ENCODE measurements at regions not wholly inside any gene's neighbourhood (a gene's known extent, or its start where the extent isn't known, plus 50 kb on each side); places are given as distances from the start of the nearest gene placed in this dataset.

- Histone ChIP-seq H2AFZ (ENCODE audit: low read depth, low read length, severe bottlenecking) (no peak overlapping the region), H3K79me2 (ENCODE audit: insufficient read depth, low read length) (no peaks in the 10 kb centered on the region), H3K27me3 (ENCODE audit: low read length) (no peaks in the 10 kb centered on the region), H3K9ac (ENCODE audit: low read length) (no peak overlapping the region), H4K20me1 (ENCODE audit: low read depth, low read length) (no peaks in the 10 kb centered on the region), H3K4me2 (ENCODE audit: low read depth, low read length, poor library complexity, severe bottlenecking) (no peak overlapping the region), H3K4me3 (ENCODE audit: insufficient read depth, low read length, poor library complexity, severe bottlenecking) (no peak overlapping the region), H3K27ac (ENCODE audit: low read depth, low read length) (no peak overlapping the region), H3K36me3 (ENCODE audit: low read length) (no peaks in the 10 kb centered on the region), H3K9me2 (replicated peaks; ENCODE audit: insufficient read depth, low read length) (no peaks in the 10 kb centered on the region), H3F3A (ENCODE audit: insufficient read depth) (no peaks in the 10 kb centered on the region), H3K9me3 (ENCODE audit: insufficient read depth, low read length) (no peaks in the 10 kb centered on the region)
- no peak for TF ChIP-seq EZH2phosphoT487 (conservative IDR thresholded peaks at IDR 0.05; ENCODE audit: low read length)
- TF ChIP-seq, protein P1, sequence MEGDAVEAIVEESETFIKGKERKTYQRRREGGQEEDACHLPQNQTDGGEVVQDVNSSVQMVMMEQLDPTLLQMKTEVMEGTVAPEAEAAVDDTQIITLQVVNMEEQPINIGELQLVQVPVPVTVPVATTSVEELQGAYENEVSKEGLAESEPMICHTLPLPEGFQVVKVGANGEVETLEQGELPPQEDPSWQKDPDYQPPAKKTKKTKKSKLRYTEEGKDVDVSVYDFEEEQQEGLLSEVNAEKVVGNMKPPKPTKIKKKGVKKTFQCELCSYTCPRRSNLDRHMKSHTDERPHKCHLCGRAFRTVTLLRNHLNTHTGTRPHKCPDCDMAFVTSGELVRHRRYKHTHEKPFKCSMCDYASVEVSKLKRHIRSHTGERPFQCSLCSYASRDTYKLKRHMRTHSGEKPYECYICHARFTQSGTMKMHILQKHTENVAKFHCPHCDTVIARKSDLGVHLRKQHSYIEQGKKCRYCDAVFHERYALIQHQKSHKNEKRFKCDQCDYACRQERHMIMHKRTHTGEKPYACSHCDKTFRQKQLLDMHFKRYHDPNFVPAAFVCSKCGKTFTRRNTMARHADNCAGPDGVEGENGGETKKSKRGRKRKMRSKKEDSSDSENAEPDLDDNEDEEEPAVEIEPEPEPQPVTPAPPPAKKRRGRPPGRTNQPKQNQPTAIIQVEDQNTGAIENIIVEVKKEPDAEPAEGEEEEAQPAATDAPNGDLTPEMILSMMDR (IDR thresholded peaks at IDR 0.05; ENCODE audit: insufficient read depth, low read length, poor library complexity, severe bottlenecking) = no peak
Observed at GRCh38 chr4:67126570-67126969, 418.7 kb downstream of the CENPC start.

DNA sequence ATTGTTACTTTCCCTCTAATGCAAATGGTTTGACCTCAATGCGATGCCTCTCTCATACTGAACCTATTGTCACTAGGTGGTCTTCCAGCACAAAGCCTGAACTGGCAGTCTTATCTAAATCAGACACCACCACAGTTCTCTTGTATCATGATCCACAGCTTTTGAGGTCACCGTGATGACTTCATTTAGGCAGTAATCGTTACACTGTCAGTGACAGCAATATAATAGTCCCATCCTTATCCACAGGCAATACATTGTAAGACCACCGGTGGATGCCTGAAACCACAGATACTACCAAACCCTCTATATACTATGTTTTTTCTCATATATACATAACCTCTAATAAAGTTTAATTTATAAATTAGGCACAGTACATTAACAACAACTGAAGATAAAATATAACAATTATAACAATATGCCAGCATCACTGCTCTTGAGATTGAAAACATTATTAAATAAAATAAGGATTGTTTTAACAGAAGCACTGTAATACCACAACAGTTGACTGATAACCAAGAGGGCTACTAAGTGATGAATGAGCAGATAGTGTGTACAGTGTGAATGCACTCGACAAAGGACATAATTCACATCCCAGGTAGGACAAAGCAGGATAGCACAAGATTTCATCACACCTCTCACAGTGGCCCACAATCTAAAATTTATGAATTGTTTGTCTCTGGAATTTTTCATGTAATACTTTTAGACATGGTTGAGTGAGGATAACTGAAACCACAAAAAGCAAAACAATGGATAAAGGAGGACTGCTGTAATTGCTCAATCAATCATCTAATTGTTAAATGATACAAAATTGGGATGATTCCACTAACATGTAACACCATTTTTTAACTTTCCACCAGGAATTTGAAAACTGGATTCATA, 419.4 kb downstream of the CENPC start:
- Histone ChIP-seq H4K20me1 (ENCODE audit: low read depth, low read length) (no peaks in the 10 kb centered on the region), H3K9ac (ENCODE audit: low read length) (no peak overlapping the region), H3K27me3 (ENCODE audit: low read length) (no peaks in the 10 kb centered on the region), H3K9me2 (replicated peaks; ENCODE audit: insufficient read depth, low read length) (no peaks in the 10 kb centered on the region), H3K27ac (ENCODE audit: low read depth, low read length) (no peak overlapping the region), H3K79me2 (ENCODE audit: insufficient read depth, low read length) (no peaks in the 10 kb centered on the region), H2AFZ (ENCODE audit: low read depth, low read length, severe bottlenecking) (no peak overlapping the region), H3K36me3 (ENCODE audit: low read length) (no peaks in the 10 kb centered on the region), H3K9me3 (ENCODE audit: insufficient read depth, low read length) (no peaks in the 10 kb centered on the region), H3K4me3 (ENCODE audit: insufficient read depth, low read length, poor library complexity, severe bottlenecking) (no peak overlapping the region), H3K4me2 (ENCODE audit: low read depth, low read length, poor library complexity, severe bottlenecking) (no peak overlapping the region), H3F3A (ENCODE audit: insufficient read depth) (no peaks in the 10 kb centered on the region)
- no peak for TF ChIP-seq EZH2phosphoT487 (conservative IDR thresholded peaks at IDR 0.05; ENCODE audit: low read length)
- TF ChIP-seq, protein P1 (IDR thresholded peaks at IDR 0.05; ENCODE audit: insufficient read depth, low read length, poor library complexity, severe bottlenecking) = no peak

GRCh38 chr4:67124716-67125115, 420.6 kb downstream of the CENPC start:
- H2AFZ ChIP-seq (ENCODE audit: low read depth, low read length, severe bottlenecking) = no peak overlapping the region
- no peaks in the 10 kb centered on the region for H3K79me2 ChIP-seq (ENCODE audit: insufficient read depth, low read length)
- no peaks in the 10 kb centered on the region for H3F3A ChIP-seq (ENCODE audit: insufficient read depth)
- H3K9me2 ChIP-seq (replicated peaks; ENCODE audit: insufficient read depth, low read length) = no peaks in the 10 kb centered on the region
- H3K9ac ChIP-seq (ENCODE audit: low read length) = no peak overlapping the region
- no peak overlapping the region for H3K4me3 ChIP-seq (ENCODE audit: insufficient read depth, low read length, poor library complexity, severe bottlenecking)
- H3K9me3 ChIP-seq (ENCODE audit: insufficient read depth, low read length) = no peaks in the 10 kb centered on the region
- H3K27me3 ChIP-seq (ENCODE audit: low read length) = no peaks in the 10 kb centered on the region
- no peaks in the 10 kb centered on the region for H4K20me1 ChIP-seq (ENCODE audit: low read depth, low read length)
- H3K27ac ChIP-seq (ENCODE audit: low read depth, low read length) = no peak overlapping the region
- no peaks in the 10 kb centered on the region for H3K36me3 ChIP-seq (ENCODE audit: low read length)
- H3K4me2 ChIP-seq (ENCODE audit: low read depth, low read length, poor library complexity, severe bottlenecking) = no peak overlapping the region
- TF ChIP-seq, protein P1 (IDR thresholded peaks at IDR 0.05; ENCODE audit: insufficient read depth, low read length, poor library complexity, severe bottlenecking) = no peak
- no peak for TF ChIP-seq EZH2phosphoT487 (conservative IDR thresholded peaks at IDR 0.05; ENCODE audit: low read length)

Measured in SU-DHL-6 (cell line).